Keratinocyte (primary cell): ENCODE measurements at regions not wholly inside any gene's neighbourhood (a gene's known extent, or its start where the extent isn't known, plus 50 kb on each side); places are given as distances from the start of the nearest gene placed in this dataset.

Experiments used
- DNase-seq: peaks from one replicate; pipeline ENCODE4 v3.0.0-alpha.2; 2011; ENCODE audit warnings: low read depth, missing footprints, low spot score
- FAIRE-seq: peaks from 2 replicates; lab custom pipeline; 2011; peaks lifted over from hg19 to GRCh38; lab: Jason Lieb, UNC
- H2AFZ ChIP-seq: 2 replicates; pipeline ENCODE4 v1.6.0; 2012; ENCODE audit warnings: low read length, control low read depth, inconsistent platforms; ENCODE audit not compliant: control insufficient read depth
- H3K27ac ChIP-seq: 2 replicates; pipeline ENCODE4 v1.5.1; 2011; ENCODE audit warnings: low read length; ENCODE audit not compliant: control insufficient read depth, insufficient read depth
- H3K27me3 ChIP-seq: 3 replicates; pipeline ENCODE4 v1.6.0; 2011; ENCODE audit warnings: low read length; ENCODE audit not compliant: control insufficient read depth, insufficient read depth; ENCODE audit errors: extremely low read depth
- H3K36me3 ChIP-seq, 2 experiments: 2 replicates in 1 of 2; 3 replicates in 1 of 2; pipeline ENCODE4 v1.5.1; 2011; ENCODE audit warnings: low read length in 2 of 2, mild to moderate bottlenecking in 1 of 2; ENCODE audit not compliant: control insufficient read depth in 2 of 2, insufficient read depth in 2 of 2; ENCODE audit errors: extremely low read depth in 1 of 2
- H3K4me1 ChIP-seq: 3 replicates; pipeline ENCODE4 v1.5.1; 2011; ENCODE audit warnings: low read length; ENCODE audit not compliant: control insufficient read depth, insufficient read depth; ENCODE audit errors: extremely low read depth
- H3K4me2 ChIP-seq: 3 replicates; pipeline ENCODE4 v1.6.0; 2011; ENCODE audit warnings: low read depth, low read length; ENCODE audit not compliant: control insufficient read depth, insufficient read depth; ENCODE audit errors: extremely low read depth
- H3K4me3 ChIP-seq, 3 experiments: fragments of 200-600 bp in 1 of 3; sonication (generic) in 1 of 3; 2 replicates in 2 of 3; 3 replicates in 1 of 3; pipeline ENCODE4 v1.5.1; 2011 to 2016; ENCODE audit warnings: low read length in 3 of 3, mild to moderate bottlenecking in 3 of 3, control low read depth in 2 of 3, inconsistent platforms in 1 of 3, low read depth in 1 of 3, mixed read lengths in 1 of 3, mixed run types in 1 of 3, moderate library complexity in 1 of 3; ENCODE audit not compliant: control insufficient read depth in 2 of 3, insufficient read depth in 2 of 3; ENCODE audit errors: extremely low read depth in 1 of 3
- H3K79me2 ChIP-seq: 2 replicates; pipeline ENCODE4 v1.6.0; 2012; ENCODE audit warnings: low read length; ENCODE audit not compliant: control insufficient read depth, insufficient read depth
- H3K9ac ChIP-seq: 3 replicates; pipeline ENCODE4 v1.6.0; 2011; ENCODE audit warnings: low read length; ENCODE audit not compliant: control insufficient read depth, insufficient read depth; ENCODE audit errors: extremely low read depth
- H3K9me1 ChIP-seq: 3 replicates; pipeline ENCODE4 v1.6.0; 2011; ENCODE audit warnings: low read length; ENCODE audit not compliant: control insufficient read depth, insufficient read depth; ENCODE audit errors: extremely low read depth
- H3K9me3 ChIP-seq: 2 replicates; pipeline ENCODE4 v1.5.1; 2012; ENCODE audit warnings: low read depth, low read length; ENCODE audit not compliant: control insufficient read depth
- H4K20me1 ChIP-seq: 3 replicates; pipeline ENCODE4 v1.6.0; 2011; ENCODE audit warnings: low read length; ENCODE audit not compliant: control insufficient read depth, insufficient read depth; ENCODE audit errors: extremely low read depth
- CTCF ChIP-seq, 3 experiments: IDR thresholded peaks in 1 of 3; conservative IDR thresholded peaks in 1 of 3; optimal IDR thresholded peaks in 1 of 3; 2 replicates in 2 of 3; 3 replicates in 1 of 3; pipeline versions ENCODE3 to v1.5.1; 2011; ENCODE audit warnings: low read length in 3 of 3, mild to moderate bottlenecking in 3 of 3, moderate library complexity in 2 of 3, control low read depth in 1 of 3, inconsistent platforms in 1 of 3; ENCODE audit not compliant: insufficient read depth in 2 of 3; ENCODE audit errors: extremely low read depth in 1 of 3
- EZH2 ChIP-seq: IDR thresholded peaks from one replicate; pipeline ENCODE4 v1.6.1; 2012; ENCODE audit warnings: inconsistent platforms, mild to moderate bottlenecking, low read length, moderate library complexity
- dilution Hi-C: fragments of 300-500 bp; cut with MboI; formaldehyde crosslinking; loops from one replicate; pipeline ENCODE4 v1.7.0; 2020; ENCODE audit warnings: low sequenced_read_pairs; ENCODE audit not compliant: extremely low pct_ligation_motif_present

GRCh38 chr4:181271116-181271640, 972.0 kb upstream of the TENM3 start:
- TF ChIP-seq EZH2 (no peak), CTCF (optimal IDR thresholded peaks at IDR 0.05 in 1 of 3, IDR thresholded peaks at IDR 0.05 in 1 of 3, conservative IDR thresholded peaks at IDR 0.05 in 1 of 3; ENCODE audit: extremely low read depth in 1 of 3, insufficient read depth in 2 of 3, low read length in 3 of 3) (no peak)
- no peaks in the 10 kb centered on the region for H3K9me1 ChIP-seq
- no peaks in the 10 kb centered on the region for H3K27me3 ChIP-seq
- FAIRE-seq, result no peak
- H3K9ac ChIP-seq, result no peak overlapping the region
- H3K79me2 ChIP-seq, result no peaks in the 10 kb centered on the region
- no peak for DNase-seq
- H3K4me2 ChIP-seq, result no peak overlapping the region
- H3K4me3 ChIP-seq, result no peak overlapping the region
- H3K36me3 ChIP-seq, result no peaks in the 10 kb centered on the region
- no peak overlapping the region for H3K27ac ChIP-seq
- dilution Hi-C loops, result no loop called here
- no peak overlapping the region for H2AFZ ChIP-seq
- no peaks in the 10 kb centered on the region for H3K4me1 ChIP-seq
- no peaks in the 10 kb centered on the region for H4K20me1 ChIP-seq
- no peaks in the 10 kb centered on the region for H3K9me3 ChIP-seq

- no peak overlapping the region for H3K27ac ChIP-seq
- no peak for FAIRE-seq
- no peaks in the 10 kb centered on the region for H3K9me1 ChIP-seq
- no peak overlapping the region for H3K9ac ChIP-seq
- no peaks in the 10 kb centered on the region for H3K79me2 ChIP-seq
- no peaks in the 10 kb centered on the region for H3K27me3 ChIP-seq
- no peaks in the 10 kb centered on the region for H4K20me1 ChIP-seq
- no peaks in the 10 kb centered on the region for H3K9me3 ChIP-seq
- H3K4me1 ChIP-seq, result no peaks in the 10 kb centered on the region
- no peak overlapping the region for H3K4me3 ChIP-seq
- H2AFZ ChIP-seq, result no peak overlapping the region
- no peaks in the 10 kb centered on the region for H3K36me3 ChIP-seq
- dilution Hi-C loops, result no loop called here
- H3K4me2 ChIP-seq, result no peak overlapping the region
- no peak for TF ChIP-seq EZH2
- TF ChIP-seq CTCF (optimal IDR thresholded peaks at IDR 0.05 in 1 of 3, IDR thresholded peaks at IDR 0.05 in 1 of 3, conservative IDR thresholded peaks at IDR 0.05 in 1 of 3; ENCODE audit: extremely low read depth in 1 of 3, insufficient read depth in 2 of 3, low read length in 3 of 3), result no peak
- DNase-seq, result no peak
Observed at GRCh38 chr4:181272422-181272821, 970.8 kb upstream of the TENM3 start.
